GM12878 (cell line): ENCODE measurements at regions not wholly inside any gene's neighbourhood (a gene's known extent, or its start where the extent isn't known, plus 50 kb on each side); places are given as distances from the start of the nearest gene placed in this dataset.

Experiments used
- CBX3 ChIP-seq: fragments of 200-600 bp; sonication (generic); IDR thresholded peaks from 2 replicates; pipeline ENCODE4 v1.6.1; 2016; ENCODE audit warnings: low read depth, borderline replicate concordance
- CEBPB ChIP-seq, 2 experiments: fragments of 150-350 bp in 1 of 2; IDR thresholded peaks; 2 replicates each; pipeline ENCODE4 v1.6.1; 2012 to 2014; ENCODE audit warnings: low read depth in 2 of 2, low read length in 2 of 2, borderline replicate concordance in 1 of 2, inconsistent platforms in 1 of 2
- CTCF ChIP-seq, 3 experiments: IDR thresholded peaks in 2 of 3; conservative IDR thresholded peaks in 1 of 3; 2 replicates each; pipeline ENCODE4 v1.5.1; 2011; ENCODE audit warnings: low read depth in 3 of 3, low read length in 3 of 3, mild to moderate bottlenecking in 3 of 3, control low read depth in 2 of 3, moderate library complexity in 2 of 3, inconsistent platforms in 1 of 3, mixed read lengths in 1 of 3; ENCODE audit not compliant: control insufficient read depth in 2 of 3, insufficient read depth in 1 of 3; ENCODE audit errors: extremely low read depth in 1 of 3
- FOXK2 ChIP-seq: fragments of 450-650 bp; IDR thresholded peaks from 2 replicates; pipeline ENCODE4 v1.6.1; 2017; ENCODE audit warnings: mild to moderate bottlenecking, moderate library complexity
- GATAD2B ChIP-seq: fragments of 450-650 bp; conservative IDR thresholded peaks from 2 replicates; pipeline ENCODE4 v1.6.1; 2017; ENCODE audit warnings: low read depth, mild to moderate bottlenecking, moderate library complexity
- IRF4 ChIP-seq: IDR thresholded peaks from 2 replicates; pipeline ENCODE4 v1.6.1; 2011; ENCODE audit warnings: low read depth, low read length
- IRF5 ChIP-seq: fragments of 450-650 bp; IDR thresholded peaks from 2 replicates; pipeline ENCODE4 v1.6.1; 2017; ENCODE audit warnings: borderline replicate concordance
- KLF5 ChIP-seq: fragments of 450-650 bp; IDR thresholded peaks from 2 replicates; pipeline ENCODE4 v1.6.1; 2014; ENCODE audit warnings: mild to moderate bottlenecking; ENCODE audit not compliant: partially characterized antibody
- MEF2A ChIP-seq: IDR thresholded peaks from 2 replicates; pipeline ENCODE4 v1.6.1; 2011; ENCODE audit warnings: low read depth, mild to moderate bottlenecking, low read length, moderate library complexity; ENCODE audit not compliant: insufficient read depth
- MTA3 ChIP-seq: IDR thresholded peaks from 2 replicates; pipeline ENCODE4 v1.6.1; 2012; ENCODE audit warnings: low read length, inconsistent platforms, borderline replicate concordance
- NBN ChIP-seq: fragments of 450-650 bp; IDR thresholded peaks from 2 replicates; pipeline ENCODE4 v1.6.1; 2016
- NFIC ChIP-seq: IDR thresholded peaks from 2 replicates; pipeline ENCODE4 v1.6.1; 2012; ENCODE audit warnings: low read depth, mild to moderate bottlenecking, inconsistent platforms, low read length, moderate library complexity
- NRF1 ChIP-seq: conservative IDR thresholded peaks from 2 replicates; pipeline ENCODE4 v1.6.1; 2011; ENCODE audit warnings: mild to moderate bottlenecking, low read depth, low read length, improper control_type of control experiment
- PAX8 ChIP-seq: fragments of 450-650 bp; IDR thresholded peaks from 2 replicates; pipeline ENCODE4 v1.6.1; 2017; ENCODE audit warnings: mild to moderate bottlenecking, moderate library complexity
- POU2F2 ChIP-seq: IDR thresholded peaks from 3 replicates; pipeline ENCODE4 v1.6.1; 2011; ENCODE audit warnings: low read depth, mild to moderate bottlenecking, low read length, borderline replicate concordance
- RAD21 ChIP-seq: IDR thresholded peaks from 2 replicates; pipeline ENCODE4 v1.6.1; 2011; ENCODE audit warnings: mild to moderate bottlenecking, low read depth, low read length, moderate library complexity; ENCODE audit not compliant: insufficient read depth
- SREBF1 ChIP-seq: IDR thresholded peaks from 2 replicates; pipeline ENCODE4 v1.6.1; 2012; ENCODE audit warnings: mild to moderate bottlenecking, low read length
- STAT1 ChIP-seq: fragments of 450-650 bp; conservative IDR thresholded peaks from 2 replicates; pipeline ENCODE4 v1.6.1; 2014; ENCODE audit warnings: antibody characterized with exemption, mild to moderate bottlenecking
- YY1 ChIP-seq: IDR thresholded peaks from 2 replicates; pipeline ENCODE4 v1.6.1; 2011; ENCODE audit warnings: low read depth, mild to moderate bottlenecking, low read length
- ZBTB33 ChIP-seq: fragments of 450-650 bp; IDR thresholded peaks from 2 replicates; pipeline ENCODE4 v1.6.1; 2017; ENCODE audit warnings: mild to moderate bottlenecking
- ZNF274 ChIP-seq: IDR thresholded peaks from one replicate; pipeline ENCODE4 v1.8.0; 2011; ENCODE audit not compliant: insufficient read length, insufficient read depth
- ZNF384 ChIP-seq: IDR thresholded peaks from 2 replicates; pipeline ENCODE4 v1.6.1; 2012; ENCODE audit warnings: low read depth, mild to moderate bottlenecking, low read length, improper control_type of control experiment, borderline replicate concordance
- TF ChIP-seq, protein P1 (sequence below): fragments of 450-650 bp; IDR thresholded peaks from 2 replicates; pipeline ENCODE4 v1.6.1; 2017; ENCODE audit warnings: mild to moderate bottlenecking, moderate library complexity

DNA sequence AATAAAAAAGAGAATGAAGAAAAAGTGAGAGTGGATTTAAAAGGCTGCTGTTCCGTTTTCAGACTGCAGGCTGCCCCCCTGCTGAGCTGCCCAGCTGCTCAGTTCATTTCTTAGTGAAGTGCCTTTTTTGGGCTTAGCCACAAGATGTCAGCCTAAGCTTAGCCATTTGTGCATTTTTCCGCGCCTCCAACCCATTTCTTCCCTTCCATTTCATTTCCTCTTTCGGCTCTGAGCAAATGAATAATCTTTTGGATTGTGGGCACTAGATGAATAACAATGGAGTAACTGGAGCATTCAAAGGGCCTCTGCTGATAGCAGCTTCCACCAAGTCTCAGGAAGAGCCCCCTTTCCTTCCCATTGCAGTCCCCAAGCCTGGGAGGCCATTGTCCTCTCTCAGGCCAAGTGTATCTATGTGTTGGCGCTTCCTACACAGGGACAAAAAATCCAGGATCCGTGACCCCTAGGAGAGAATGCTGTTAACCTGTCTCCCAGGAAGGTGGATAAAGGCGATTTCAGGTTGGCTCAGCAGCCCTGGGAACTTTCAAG is 83.5 kb upstream of the SPTLC3 start (continued):
- no peak for TF ChIP-seq ZBTB33
- TF ChIP-seq MTA3 = no peak
- no peak for TF ChIP-seq CBX3
- TF ChIP-seq STAT1 = no peak
- no peak for TF ChIP-seq ZNF274
- TF ChIP-seq KLF5 = no peak
- no peak for TF ChIP-seq GATAD2B
- TF ChIP-seq IRF4 = peak; percentile 66
- peak; percentile 74 to 94 (median 84); a peak in 5 of 6 replicates for TF ChIP-seq CTCF (IDR thresholded peaks at IDR 0.05 in 2 of 3, conservative IDR thresholded peaks at IDR 0.05 in 1 of 3; ENCODE audit: control insufficient read depth in 2 of 3, extremely low read depth in 1 of 3, insufficient read depth in 1 of 3, low read depth in 3 of 3, low read length in 3 of 3)
- TF ChIP-seq YY1 = 0 out of 2 replicates have a peak, but pooled peaks have one; percentile 31
- TF ChIP-seq PAX8 = no peak
- TF ChIP-seq FOXK2 = no peak
- no peak for TF ChIP-seq ZNF384
- peak; percentile 86 for TF ChIP-seq RAD21
- no peak for TF ChIP-seq POU2F2
- no peak for TF ChIP-seq NFIC
- TF ChIP-seq SREBF1 = no peak
- TF ChIP-seq IRF5 = no peak
- no peak for TF ChIP-seq CEBPB (IDR thresholded peaks at IDR 0.05; ENCODE audit: borderline replicate concordance in 1 of 2, low read depth in 2 of 2, low read length in 2 of 2)
- no peak for TF ChIP-seq MEF2A
- no peak for TF ChIP-seq NRF1
- TF ChIP-seq, protein P1, sequence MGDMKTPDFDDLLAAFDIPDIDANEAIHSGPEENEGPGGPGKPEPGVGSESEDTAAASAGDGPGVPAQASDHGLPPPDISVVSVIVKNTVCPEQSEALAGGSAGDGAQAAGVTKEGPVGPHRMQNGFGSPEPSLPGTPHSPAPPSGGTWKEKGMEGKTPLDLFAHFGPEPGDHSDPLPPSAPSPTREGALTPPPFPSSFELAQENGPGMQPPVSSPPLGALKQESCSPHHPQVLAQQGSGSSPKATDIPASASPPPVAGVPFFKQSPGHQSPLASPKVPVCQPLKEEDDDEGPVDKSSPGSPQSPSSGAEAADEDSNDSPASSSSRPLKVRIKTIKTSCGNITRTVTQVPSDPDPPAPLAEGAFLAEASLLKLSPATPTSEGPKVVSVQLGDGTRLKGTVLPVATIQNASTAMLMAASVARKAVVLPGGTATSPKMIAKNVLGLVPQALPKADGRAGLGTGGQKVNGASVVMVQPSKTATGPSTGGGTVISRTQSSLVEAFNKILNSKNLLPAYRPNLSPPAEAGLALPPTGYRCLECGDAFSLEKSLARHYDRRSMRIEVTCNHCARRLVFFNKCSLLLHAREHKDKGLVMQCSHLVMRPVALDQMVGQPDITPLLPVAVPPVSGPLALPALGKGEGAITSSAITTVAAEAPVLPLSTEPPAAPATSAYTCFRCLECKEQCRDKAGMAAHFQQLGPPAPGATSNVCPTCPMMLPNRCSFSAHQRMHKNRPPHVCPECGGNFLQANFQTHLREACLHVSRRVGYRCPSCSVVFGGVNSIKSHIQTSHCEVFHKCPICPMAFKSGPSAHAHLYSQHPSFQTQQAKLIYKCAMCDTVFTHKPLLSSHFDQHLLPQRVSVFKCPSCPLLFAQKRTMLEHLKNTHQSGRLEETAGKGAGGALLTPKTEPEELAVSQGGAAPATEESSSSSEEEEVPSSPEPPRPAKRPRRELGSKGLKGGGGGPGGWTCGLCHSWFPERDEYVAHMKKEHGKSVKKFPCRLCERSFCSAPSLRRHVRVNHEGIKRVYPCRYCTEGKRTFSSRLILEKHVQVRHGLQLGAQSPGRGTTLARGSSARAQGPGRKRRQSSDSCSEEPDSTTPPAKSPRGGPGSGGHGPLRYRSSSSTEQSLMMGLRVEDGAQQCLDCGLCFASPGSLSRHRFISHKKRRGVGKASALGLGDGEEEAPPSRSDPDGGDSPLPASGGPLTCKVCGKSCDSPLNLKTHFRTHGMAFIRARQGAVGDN = no peak
- no peak for TF ChIP-seq NBN
